EH (cell line): ENCODE measurements at regions not wholly inside any gene's neighbourhood (a gene's known extent, or its start where the extent isn't known, plus 50 kb on each side); places are given as distances from the start of the nearest gene placed in this dataset.
"Not testable (repeated sequence)": the region's sequence is repeated elsewhere in the genome, so short reads cannot be mapped to it uniquely, and the experiment has no call there.

Experiments
- DNase-seq: peaks from one replicate; pipeline ENCODE4 v3.0.0-alpha.2; 2015; ENCODE audit warnings: low read depth

GRCh38 chr10:33476757-33477273, 142.3 kb upstream of the NRP1 start:
- DNase-seq, result no peak

DNA sequence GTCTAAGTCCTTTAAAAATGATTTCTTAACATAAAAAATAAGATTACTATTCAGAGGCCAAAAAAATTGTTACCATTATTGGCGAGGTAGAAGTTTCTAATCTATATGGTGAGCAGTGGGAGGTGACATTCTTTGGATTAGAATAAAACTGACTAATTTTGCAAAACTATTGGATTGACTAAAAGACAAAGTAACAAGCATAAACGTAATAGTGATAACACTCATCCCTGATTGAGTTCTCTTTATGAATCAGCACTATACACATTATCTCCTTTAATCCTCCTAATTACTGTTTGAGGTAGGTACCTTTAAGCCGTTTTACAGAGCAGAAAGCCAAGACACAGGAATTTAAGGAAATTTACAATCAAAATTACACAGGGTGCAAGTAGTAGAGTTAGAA, 139.2 kb upstream of the NRP1 start:
- DNase-seq, result no peak

DNA sequence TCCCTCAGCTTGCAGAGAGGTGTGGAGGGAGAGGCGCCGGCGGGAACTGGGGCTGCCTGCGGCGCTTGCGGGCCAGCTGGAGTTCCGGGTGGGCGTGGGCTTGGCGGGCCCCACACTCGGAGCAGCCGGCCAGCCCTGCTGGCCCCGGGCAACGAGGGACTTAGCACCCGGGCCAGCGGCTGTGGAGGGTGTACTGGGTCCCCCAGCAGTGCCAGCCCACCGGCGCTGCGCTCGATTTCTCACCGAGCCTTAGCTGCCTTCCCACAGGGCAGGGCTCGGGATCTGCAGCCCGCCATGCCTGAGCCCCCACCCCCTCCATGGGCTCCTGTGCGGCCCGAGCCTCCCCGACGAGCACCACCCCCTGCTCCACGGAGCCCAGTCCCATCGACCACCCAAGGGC, 133.5 kb upstream of the NRP1 start:
- not testable (repeated sequence) for DNase-seq

- DNase-seq, result peak; percentile 49
Observed at GRCh38 chr10:33465747-33466146, 131.3 kb upstream of the NRP1 start.

- DNase-seq, result no peak
Observed at GRCh38 chr10:33463011-33463410, 128.5 kb upstream of the NRP1 start.

GRCh38 chr10:33461295-33461640, 126.8 kb upstream of the NRP1 start:
- DNase-seq, result no peak

- DNase-seq, result peak; percentile 89
Observed at GRCh38 chr10:33460505-33461294, 126.2 kb upstream of the NRP1 start.

- peak; percentile 63 for DNase-seq
Observed at GRCh38 chr10:33459602-33460001, 125.1 kb upstream of the NRP1 start.

DNA sequence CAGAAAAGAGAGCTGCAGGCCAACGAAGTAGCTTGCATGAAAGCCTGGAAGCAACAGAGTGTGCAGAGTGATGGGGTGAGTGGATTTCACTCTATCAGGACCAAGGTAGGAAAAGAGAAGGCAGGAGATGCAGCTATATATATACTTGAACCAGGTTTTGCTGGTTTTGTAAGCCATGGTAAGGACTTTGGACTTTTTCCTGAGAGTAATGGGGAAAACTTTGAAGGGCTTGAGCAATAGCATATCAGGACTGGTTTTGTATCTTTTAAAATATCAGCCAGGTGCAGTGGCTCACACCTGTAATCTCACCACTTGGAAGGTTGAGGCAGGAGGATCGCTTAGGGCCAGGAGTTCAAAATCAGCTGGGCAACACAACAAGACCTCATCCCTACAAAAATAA, 120.6 kb upstream of the NRP1 start:
- DNase-seq, result no peak

GRCh38 chr10:33454554-33454953, 120.1 kb upstream of the NRP1 start:
- DNase-seq, result no peak

DNA sequence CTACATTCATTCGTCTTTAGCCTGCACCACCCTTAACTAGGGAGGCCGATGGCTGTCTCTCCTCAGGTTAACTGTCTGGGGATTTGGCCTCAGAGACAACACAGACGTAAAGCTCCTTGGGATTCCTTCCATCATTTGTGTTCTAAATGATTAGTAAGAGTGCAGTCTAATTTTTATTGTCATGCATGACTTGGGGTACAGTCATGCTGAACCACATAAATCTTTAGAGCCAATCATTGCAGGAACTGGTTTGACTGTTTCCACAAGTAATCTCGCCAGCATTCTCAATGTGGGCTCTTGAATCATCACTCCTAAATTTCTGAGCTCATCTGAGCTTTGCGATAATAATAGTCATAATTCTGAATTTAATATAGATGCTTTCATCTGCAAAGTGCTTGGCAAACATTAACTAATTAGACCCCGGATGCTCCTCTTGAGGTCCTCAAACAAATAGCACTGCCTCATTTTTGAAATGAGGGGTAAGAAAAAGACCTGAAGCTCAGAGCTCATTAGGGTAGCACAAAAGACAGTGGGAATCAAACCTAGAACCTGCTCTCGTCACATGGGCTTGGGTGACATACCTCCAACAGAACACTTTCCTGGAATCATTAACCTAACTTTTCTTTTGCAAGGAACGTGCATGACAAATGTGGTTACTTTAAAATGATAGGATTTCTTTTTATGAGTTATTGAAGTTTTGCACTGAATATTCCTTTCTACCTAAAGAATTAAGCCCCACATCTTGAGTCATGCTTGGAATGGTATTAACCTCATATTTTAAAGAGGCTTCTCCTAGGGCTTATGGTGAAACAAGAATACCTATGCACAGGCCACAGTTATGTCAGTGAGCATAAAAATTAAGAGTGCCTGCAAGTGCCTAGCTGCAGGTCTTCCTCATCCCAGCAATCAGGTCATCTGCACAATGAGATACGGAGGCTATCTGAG, 118.9 kb upstream of the NRP1 start:
- peak; percentile 74 for DNase-seq

- DNase-seq, result no peak
Observed at GRCh38 chr10:33448421-33449140, 114.1 kb upstream of the NRP1 start.

GRCh38 chr10:33441561-33441960, 107.1 kb upstream of the NRP1 start:
- peak; percentile 22 for DNase-seq

GRCh38 chr10:33434933-33435332, 100.5 kb upstream of the NRP1 start:
- no peak for DNase-seq

DNA sequence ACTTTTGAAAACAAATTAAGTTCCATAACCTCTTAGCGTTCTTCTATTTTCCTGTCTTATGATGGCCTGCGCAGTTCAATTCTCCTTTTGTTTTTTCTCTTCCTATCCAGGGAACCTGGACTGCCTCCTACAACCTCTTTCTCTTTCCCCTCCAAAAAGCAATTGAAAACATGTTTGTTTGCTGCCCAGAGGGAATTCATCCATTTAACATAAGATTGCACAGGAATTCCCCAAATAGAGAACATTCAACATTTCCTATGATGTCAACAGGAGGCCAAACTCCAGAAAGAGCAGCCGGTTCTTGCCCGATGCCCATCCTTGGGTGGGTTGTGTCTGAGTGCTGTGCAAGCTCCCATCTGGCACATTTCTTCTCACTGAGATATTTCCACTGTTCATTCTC, 94.2 kb upstream of the NRP1 start:
- DNase-seq, result no peak

- DNase-seq, result no peak
Observed at GRCh38 chr10:33423154-33423529, 88.7 kb upstream of the NRP1 start.

GRCh38 chr10:33422471-33423153, 88.1 kb upstream of the NRP1 start:
- no peak for DNase-seq

DNA sequence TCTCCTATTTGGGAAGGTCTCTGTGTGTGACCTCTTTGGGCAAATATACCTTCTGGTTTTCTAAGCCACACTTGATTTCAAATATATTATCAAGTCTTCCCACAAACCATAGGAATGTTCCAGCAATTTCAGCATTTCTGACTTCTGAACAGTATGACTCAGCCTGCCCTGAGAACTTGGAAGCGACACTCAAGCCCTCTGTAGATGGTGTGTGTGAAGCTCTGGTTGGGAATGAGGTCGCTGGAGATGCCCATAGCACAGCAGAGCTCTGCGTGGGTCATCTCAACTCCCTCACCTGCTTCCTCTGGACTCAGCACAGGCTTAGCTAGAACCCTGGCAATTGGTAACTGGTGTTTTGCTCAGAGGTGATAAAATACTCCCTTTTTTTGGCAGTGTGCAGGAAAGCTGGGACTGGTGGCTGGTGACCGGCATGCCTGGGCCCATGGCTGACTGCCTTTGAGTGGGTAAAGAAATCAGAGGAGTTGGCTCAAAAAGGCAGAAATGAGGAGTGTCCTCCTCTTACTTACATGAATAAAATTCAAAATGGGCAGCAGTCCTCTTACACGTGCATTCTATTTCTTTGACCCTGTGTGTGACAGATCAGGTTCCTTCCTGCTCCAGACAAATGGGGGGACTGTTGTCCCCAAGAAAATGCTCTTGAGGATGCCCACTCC, 87.5 kb upstream of the NRP1 start:
- DNase-seq, result peak; percentile 95

DNA sequence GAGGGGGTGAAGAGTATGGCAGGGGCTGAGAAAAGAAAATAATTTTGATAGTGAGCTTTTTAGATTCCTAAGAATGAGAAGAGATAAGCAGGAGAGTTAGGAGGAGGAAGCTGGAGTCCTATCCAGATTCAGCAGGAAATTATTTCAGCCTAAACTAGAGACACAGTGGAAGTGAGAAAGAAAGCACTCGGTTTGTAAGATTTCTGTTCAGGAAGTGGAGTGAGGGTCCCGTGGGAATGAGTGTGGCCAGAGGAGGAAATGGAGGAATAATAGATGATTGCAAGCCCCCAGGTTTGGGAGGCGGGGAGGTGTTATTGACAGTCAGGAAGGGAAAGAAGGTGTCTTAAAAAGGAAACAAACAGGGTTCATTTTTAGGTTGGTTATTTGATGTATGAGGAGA, 84.8 kb upstream of the NRP1 start:
- DNase-seq, result no peak

- no peak for DNase-seq
Observed at GRCh38 chr10:33418301-33418700, 83.8 kb upstream of the NRP1 start.

DNA sequence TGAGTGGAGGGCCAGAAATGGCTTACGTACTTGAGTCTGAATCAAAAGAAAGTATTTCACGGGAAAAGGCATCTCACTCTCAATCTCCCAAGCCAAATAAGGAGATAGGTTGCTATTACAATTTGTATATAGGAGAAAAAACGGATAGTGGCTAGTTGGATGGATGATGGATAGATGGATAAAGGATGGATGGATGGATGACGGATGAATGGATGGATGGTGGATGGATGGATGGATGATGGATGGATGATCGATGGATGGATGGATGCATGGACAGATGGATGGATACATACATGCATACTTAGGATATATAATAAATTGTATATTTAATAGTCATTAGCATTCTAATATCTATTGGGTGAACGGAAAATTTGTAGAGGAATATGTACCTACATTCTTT, 82.2 kb upstream of the NRP1 start:
- DNase-seq, result no peak
